H7 (cell line): ENCODE measurements at regions not wholly inside any gene's neighbourhood (a gene's known extent, or its start where the extent isn't known, plus 50 kb on each side); places are given as distances from the start of the nearest gene placed in this dataset.

ENCODE experiments used
- DNase-seq: peaks from one replicate; pipeline ENCODE4 v3.0.0; 2012
- H3K27me3 ChIP-seq: 2 replicates; pipeline ENCODE4 v1.6.0; 2011; ENCODE audit warnings: mild to moderate bottlenecking, low read length; ENCODE audit not compliant: control insufficient read depth, insufficient read depth
- H3K36me3 ChIP-seq: replicated peaks from 2 replicates; pipeline ENCODE4 v1.5.1; 2011; ENCODE audit warnings: low read length; ENCODE audit not compliant: control insufficient read depth, insufficient read depth
- H3K4me3 ChIP-seq: 2 replicates; pipeline ENCODE4 v1.5.1; 2011; ENCODE audit warnings: low read depth, mild to moderate bottlenecking, control low read depth, low read length, moderate library complexity; ENCODE audit not compliant: insufficient read depth

DNA sequence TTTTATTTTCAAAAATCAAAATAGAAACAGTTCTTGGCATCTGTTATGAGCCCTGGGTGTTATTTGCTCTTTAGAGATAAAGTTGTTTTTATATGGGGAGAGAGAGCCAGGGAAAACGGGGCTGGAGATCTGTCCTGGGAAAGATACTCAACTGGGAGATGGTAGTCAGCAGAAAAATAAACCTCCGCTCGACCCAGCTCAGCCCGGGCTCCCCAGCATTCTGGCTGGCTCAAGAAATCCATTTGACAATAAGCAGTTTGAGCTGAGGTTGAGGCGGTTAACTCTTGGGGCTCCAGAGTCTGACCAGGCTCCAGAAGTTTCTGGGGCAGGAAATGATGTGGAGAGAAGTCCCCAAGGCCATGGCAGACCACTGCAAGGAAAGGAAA, 151.9 kb downstream of the IRX5 start:
- H3K4me3 ChIP-seq: no peak overlapping the region
- no peaks in the 10 kb centered on the region; the same call in 1 of the 2 replicates for H3K27me3 ChIP-seq
- no peak for DNase-seq
- no peaks in the 10 kb centered on the region for H3K36me3 ChIP-seq

DNA sequence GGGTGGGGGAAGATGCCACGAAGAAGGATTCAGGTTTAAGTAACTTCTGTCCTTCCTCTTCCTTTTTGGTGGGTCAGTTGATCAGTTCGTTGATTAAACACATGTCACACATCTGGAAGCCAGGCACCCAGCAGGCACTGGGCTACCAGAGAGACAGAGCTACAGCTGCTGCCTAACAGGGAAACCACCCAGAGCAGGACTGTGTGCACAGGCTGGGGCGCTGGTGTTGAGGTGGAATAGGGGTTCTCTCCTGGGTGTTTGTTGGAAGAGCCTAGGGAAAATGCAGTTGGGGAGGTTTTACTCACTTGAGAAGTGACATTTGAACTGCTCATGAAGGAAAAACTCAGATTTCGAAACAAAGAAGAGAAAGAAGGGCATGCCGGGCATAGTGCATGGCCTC, 152.4 kb downstream of the IRX5 start:
- H3K27me3 ChIP-seq: no peaks in the 10 kb centered on the region; the same call in 1 of the 2 replicates
- no peaks in the 10 kb centered on the region for H3K36me3 ChIP-seq
- no peak overlapping the region for H3K4me3 ChIP-seq
- DNase-seq: no peak

DNA sequence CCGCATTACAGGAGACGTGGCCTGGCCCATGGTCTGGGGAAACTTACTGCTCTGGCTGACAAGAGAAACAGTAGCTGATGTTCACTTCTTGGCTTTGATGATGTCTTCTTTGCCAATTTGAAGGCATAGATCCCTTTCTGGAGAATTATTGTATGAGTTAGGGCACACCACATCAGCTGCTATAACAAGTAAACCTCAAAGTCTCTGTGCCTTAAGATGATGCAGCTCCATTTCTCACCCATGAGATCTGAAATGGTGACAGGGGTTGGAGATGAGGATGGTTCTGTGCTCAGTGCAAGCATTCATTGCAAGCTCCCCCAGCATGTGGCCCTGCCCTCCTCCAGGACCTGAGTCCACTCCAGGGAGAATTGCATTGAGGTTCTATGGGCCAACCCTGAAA, 157.4 kb downstream of the IRX5 start:
- no peak for DNase-seq
- Histone ChIP-seq H3K27me3 (no peaks in the 10 kb centered on the region), H3K4me3 (no peak overlapping the region), H3K36me3 (no peaks in the 10 kb centered on the region)

DNA sequence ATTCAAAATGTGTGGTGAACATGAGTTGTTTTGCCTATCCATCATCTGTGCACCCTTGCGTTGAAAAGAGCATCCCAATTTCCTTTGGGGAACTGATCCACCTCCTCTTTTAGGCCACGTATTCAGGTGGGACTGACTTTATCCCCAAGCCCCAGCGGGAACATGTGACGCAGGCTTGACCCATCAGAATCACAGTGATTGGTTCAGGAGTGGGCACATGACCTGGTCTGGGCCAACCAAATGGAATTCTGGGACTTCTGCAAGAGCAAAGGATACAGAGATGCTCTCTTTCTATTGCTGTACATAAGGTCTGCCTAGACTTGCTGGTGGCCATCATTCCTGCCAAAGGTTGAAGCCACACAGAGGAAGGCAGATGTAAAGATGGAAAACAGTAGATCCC, 158.9 kb downstream of the IRX5 start:
- Histone ChIP-seq H3K27me3 (no peaks in the 10 kb centered on the region), H3K36me3 (no peaks in the 10 kb centered on the region), H3K4me3 (no peak overlapping the region)
- DNase-seq: no peak

DNA sequence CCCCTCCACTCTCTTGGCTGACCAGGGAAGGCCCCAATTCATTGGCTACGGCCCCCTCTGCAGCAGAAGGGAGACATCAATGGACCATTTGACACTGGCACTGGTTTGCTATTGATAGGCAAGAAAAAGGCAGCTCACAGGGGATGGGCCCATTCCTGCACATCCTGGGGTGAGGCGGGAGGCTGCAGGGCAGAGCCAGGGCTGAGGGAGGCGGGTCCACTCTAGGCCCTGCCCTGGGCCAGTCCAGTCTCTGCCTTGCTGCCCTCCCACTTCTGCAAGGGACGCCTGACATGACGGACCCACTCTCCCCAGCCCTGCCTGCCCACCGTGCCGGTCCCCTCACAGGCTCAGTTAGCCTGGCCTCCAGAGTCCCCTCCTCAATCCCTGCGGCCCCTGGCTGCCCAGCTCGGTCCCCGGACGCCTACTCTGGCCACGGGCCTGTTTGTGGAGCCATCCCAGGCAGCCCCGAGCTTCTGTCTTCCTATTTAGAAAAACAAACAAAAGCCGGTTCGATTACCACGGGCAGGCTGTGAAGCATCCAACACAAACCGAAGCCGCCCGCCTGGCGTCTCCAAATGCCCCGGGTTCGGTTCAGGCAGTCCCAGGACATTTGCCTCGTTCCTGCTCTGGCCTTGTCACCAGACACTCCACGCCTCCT, 160.7 kb downstream of the IRX5 start:
- Histone ChIP-seq H3K36me3 (no peaks in the 10 kb centered on the region), H3K27me3 (no peaks in the 10 kb centered on the region), H3K4me3 (no peak overlapping the region)
- DNase-seq: peak; percentile 55

DNA sequence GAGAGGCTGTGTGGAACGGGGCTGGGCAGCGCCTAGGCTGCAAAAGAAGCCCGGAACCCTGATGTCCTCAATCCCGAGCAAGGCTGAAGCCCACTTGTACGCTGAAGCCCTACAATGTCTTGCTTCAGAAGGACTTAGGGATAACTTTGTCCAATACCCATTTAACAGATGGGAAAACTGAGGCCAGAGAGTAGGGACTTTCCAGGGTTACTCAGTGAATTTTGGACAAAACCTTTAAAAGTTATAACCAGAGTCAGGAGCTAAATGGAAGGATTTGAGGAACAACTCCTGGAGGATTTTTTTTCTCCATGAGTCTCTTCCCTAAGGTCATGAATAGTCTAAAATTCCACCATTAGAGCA, 161.2 kb downstream of the IRX5 start:
- no peak for DNase-seq
- Histone ChIP-seq H3K36me3 (no peaks in the 10 kb centered on the region), H3K4me3 (no peak overlapping the region), H3K27me3 (no peaks in the 10 kb centered on the region)

DNA sequence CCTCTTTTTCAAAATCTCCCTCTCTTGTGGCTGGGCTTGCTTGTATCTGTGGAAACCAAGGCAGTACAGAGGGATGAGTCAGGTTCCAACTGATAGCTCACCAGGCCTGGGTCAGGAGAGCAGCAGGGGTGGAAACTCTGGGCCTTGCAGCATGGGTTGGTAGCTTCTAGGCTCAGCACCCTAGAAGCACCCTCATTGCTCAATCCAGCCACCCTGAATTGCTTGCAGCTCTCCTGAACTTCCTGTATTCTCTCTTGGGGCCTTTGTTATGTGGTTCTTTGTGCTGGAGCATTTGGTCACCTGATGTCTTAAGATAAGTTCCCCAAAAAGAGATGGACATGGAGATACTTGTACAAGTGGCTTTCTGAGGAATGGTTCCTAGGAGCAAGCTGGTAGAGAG, 169.4 kb downstream of the IRX5 start:
- Histone ChIP-seq H3K4me3 (no peak overlapping the region), H3K36me3 (no peaks in the 10 kb centered on the region), H3K27me3 (no peaks in the 10 kb centered on the region)
- DNase-seq: no peak

DNA sequence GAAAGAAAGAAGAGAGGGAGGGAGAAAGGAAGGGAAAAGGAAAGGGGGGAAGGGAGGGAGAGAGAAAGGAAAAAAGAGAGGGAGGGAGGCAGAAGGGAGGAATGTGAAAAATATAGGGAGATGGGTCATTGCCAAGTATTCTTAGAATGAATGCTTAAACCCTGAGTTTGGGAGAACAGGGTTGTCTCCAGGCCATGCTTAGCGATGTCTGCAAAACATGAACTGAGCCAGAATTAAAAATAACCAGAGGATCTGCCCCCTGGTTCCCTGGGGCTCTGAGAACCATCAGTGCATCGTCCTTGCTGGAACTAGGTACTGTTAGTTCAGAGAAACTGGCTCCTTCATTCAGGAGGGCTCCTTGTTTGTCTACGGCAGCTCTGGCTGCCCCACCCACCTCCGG, 170.4 kb downstream of the IRX5 start:
- Histone ChIP-seq H3K36me3 (no peaks in the 10 kb centered on the region), H3K4me3 (no peak overlapping the region), H3K27me3 (no peaks in the 10 kb centered on the region)
- DNase-seq: no peak

DNA sequence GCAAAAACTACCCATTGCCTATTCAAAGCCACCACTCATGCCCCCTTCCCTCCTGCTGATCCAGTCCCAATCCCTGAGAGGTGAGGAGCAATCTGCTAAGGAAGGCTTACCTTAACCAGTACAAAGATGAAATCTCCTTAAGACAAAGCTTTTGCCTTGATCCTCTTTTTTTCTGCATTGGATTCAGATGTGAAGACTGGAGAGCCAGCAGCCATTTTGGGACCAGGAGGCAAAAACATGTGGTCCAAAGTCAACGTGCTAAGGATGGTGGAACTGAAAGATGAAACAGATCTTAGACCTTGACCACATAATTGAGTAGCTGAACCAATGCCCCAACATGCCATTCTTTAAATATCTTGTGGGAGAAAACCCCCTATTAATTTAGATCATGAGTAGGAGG, 171.4 kb downstream of the IRX5 start:
- Histone ChIP-seq H3K4me3 (no peak overlapping the region), H3K27me3 (no peaks in the 10 kb centered on the region), H3K36me3 (no peaks in the 10 kb centered on the region)
- DNase-seq: no peak

DNA sequence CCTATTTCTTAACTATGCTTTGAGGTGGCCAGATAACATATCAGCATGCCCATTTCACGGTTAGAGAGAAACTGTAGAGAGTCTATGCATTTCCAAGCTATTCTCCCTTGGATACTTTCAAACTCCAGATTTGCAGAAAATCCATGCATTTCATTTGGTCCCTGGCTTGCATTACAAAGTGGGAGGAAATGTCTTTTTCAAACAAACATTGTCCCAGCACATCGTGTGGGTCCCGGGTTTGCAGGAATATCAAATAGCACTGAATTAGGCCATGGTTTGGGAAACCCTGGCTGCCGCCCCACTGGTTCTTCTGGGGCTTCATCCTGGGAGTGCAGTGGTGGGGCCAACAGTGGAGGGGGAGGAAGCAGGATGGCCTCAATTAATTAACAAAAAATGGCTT, 171.9 kb downstream of the IRX5 start:
- no peak for DNase-seq
- Histone ChIP-seq H3K27me3 (no peaks in the 10 kb centered on the region), H3K4me3 (no peak overlapping the region), H3K36me3 (no peaks in the 10 kb centered on the region)

DNA sequence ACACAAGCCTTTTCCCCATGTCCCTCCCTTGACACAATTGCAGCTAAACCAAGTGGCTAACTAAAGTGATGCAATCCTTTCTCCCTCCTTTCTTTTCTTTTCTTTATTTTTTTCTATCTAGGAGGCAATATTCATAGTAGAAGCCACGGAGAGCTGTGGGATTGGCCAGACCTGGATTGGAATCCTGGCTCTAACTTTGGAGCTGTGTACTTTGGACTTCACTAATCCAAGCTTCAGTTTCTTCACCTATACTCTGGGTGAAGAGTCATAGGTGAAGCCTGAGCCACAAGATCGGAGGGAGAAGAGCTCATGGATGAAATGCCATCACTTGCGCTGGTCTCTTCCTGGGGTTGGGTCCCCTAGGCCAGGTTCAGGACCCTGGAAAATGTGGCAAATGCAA, 177.2 kb downstream of the IRX5 start:
- Histone ChIP-seq H3K27me3 (no peaks in the 10 kb centered on the region), H3K36me3 (no peaks in the 10 kb centered on the region), H3K4me3 (no peak overlapping the region)
- no peak for DNase-seq

DNA sequence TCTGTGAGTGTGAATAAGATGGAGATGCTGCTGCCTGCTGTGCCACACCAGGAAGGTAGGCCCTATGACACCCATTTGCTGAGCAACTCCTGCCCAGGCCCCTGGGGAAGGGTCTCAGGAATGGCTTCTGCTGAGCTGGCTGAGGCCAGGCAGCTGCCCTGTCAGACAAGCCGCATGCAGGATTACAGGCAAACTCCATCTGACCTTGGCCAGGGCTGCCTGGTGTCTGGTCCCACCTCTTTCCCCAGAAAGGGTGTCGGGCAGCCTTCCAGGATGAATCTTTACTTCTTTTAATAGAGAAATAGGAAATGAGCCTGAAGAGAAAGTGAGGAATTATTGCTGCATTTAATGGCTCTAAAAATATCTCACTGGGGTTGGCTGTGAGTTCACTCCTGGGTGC, 182.5 kb downstream of the IRX5 start:
- Histone ChIP-seq H3K4me3 (no peak overlapping the region), H3K27me3 (no peaks in the 10 kb centered on the region), H3K36me3 (no peaks in the 10 kb centered on the region)
- no peak for DNase-seq

DNA sequence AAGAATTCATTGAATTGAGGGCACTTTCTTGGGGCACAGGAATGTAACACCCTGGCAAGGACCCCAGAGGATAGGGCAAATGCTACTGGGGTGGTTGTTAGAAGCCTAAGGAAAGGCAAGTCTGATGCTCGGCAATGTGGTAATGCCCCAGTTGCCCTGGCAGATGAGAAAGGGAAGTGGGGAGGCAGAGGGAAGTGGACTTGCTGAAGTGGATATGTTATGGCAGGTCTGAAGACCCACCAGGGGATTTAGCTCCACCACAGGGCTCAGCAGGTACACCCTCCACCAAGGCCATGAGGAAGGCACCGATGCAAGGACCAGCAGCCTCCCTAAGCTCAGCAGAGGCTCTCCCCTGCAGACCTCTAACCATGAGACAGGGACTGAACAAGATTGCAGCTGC, 184.8 kb downstream of the IRX5 start:
- Histone ChIP-seq H3K27me3 (no peaks in the 10 kb centered on the region), H3K4me3 (no peak overlapping the region), H3K36me3 (no peaks in the 10 kb centered on the region)
- no peak for DNase-seq

DNA sequence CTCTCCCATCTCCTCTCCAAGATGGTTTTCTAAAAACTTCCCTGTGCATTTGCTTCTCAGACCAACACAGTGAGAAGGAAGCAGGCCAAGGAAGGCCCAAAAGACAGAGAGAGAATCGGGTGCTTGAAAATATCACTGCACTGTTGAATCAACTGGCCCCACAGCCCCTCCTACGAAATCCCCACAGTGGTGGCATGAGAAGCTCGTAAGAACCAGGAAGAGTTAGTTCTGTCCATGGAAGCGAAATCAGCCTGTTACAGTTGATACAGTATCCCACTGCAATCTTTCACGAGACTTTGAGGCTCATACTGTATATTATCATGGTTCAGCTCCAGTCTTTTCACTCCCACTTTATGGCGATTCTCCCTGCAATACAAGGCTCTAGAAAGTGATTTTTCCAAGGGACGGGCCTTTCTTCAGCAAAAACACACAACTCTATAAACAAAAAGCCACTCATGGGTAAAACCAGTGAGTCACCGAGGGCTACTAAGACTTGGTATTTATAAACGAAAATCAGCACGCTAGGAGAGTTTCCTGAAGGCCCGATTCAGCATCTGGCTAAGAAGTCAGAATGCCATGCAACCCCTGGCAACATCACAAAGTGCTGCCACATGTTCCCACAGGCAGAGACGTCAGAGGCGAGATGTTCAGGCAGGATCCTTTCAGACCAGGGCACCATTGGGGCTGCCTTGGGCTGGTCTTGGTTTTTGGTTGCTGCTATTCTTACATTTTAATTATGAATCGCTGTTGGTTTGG, 185.7 kb downstream of the IRX5 start:
- H3K27me3 ChIP-seq: no peaks in the 10 kb centered on the region
- H3K36me3 ChIP-seq: no peaks in the 10 kb centered on the region
- no peak for DNase-seq
- no peak overlapping the region for H3K4me3 ChIP-seq

DNA sequence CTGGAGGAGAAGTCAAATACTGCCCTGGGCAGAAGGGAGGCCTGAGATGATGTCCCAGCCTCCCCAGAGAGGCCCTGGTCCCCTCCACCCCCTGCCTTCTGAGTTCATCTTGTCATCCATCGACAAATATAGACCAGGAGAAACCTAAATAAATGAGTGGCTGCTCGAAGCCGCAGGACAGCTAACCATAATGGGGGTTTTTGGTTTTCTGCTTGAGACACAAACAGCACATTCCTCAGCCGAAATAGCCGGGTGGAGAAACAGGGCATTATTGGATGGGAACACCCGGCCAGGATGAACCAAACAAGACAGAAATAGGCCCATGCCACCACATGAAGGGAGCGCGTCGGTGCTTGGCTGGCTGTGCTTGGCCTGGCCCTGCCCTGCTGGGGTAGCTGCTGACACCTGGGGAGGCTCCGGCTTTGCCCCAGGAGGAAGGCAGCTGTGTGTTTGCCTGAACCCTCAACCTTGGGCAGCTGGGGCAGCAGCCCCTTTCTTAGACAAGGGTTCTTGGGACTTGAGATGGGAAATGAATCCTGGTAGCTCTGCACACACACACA, 188.1 kb downstream of the IRX5 start:
- H3K36me3 ChIP-seq: no peaks in the 10 kb centered on the region
- no peak overlapping the region for H3K4me3 ChIP-seq
- H3K27me3 ChIP-seq: no peaks in the 10 kb centered on the region
- no peak for DNase-seq
